CD4-positive, alpha-beta T cell treated with Interleukin-6 for 4 hours (primary cell): ENCODE measurements at regions not wholly inside any gene's neighbourhood (a gene's known extent, or its start where the extent isn't known, plus 50 kb on each side); places are given as distances from the start of the nearest gene placed in this dataset.
"Not testable (repeated sequence)": the region's sequence is repeated elsewhere in the genome, so short reads cannot be mapped to it uniquely, and the experiment has no call there.

Experiments
- DNase-seq: peaks from one replicate; pipeline ENCODE4 v3.0.0-alpha.2; 2020; ENCODE audit warnings: mixed read lengths

- DNase-seq, result not testable (repeated sequence)
These were observed 261.2 kb downstream of the RTP5 start for GRCh38 chr2:242130682-242131081.

GRCh38 chr2:242159921-242160320, 290.4 kb downstream of the RTP5 start:
- not testable (repeated sequence) for DNase-seq

GRCh38 chr2:242165115-242165514, 295.6 kb downstream of the RTP5 start:
- DNase-seq, result not testable (repeated sequence)

- not testable (repeated sequence) for DNase-seq
These were observed 301.8 kb downstream of the RTP5 start for GRCh38 chr2:242171290-242171689.
